Vagina (tissue), 2 donors: ENCODE measurements at regions not wholly inside any gene's neighbourhood (a gene's known extent, or its start where the extent isn't known, plus 50 kb on each side); places are given as distances from the start of the nearest gene placed in this dataset.

Experiments used
- DNase-seq, 2 donors: peaks; one replicate each; pipeline ENCODE4 v3.0.0-alpha.2; 2017; ENCODE audit errors: extremely low spot score in 2 of 2
- H3K27ac ChIP-seq: fragments of 200-600 bp; sonication (generic); one replicate; pipeline ENCODE4 v1.5.1; 2019
- H3K27me3 ChIP-seq: fragments of 200-600 bp; sonication (generic); one replicate; pipeline ENCODE4 v1.5.1; 2019
- H3K36me3 ChIP-seq, 2 donors: fragments of 200-600 bp; sonication (generic); one replicate each; pipeline ENCODE4 v1.5.1; 2017 to 2019
- H3K4me1 ChIP-seq: fragments of 200-600 bp; sonication (generic); one replicate; pipeline ENCODE4 v1.5.1; 2019
- H3K4me3 ChIP-seq, 2 donors: fragments of 200-600 bp; sonication (generic); 1 replicate in 1 of 2; 2 replicates in 1 of 2; pipeline ENCODE4 v1.5.1; 2016 to 2019
- H3K9me3 ChIP-seq: fragments of 200-600 bp; sonication (generic); one replicate; pipeline ENCODE4 v1.5.1; 2019
- CTCF ChIP-seq, 3 experiments: fragments of 450-650 bp in 2 of 3; fragments of 200-600 bp in 1 of 3; sonication (generic) in 1 of 3; IDR thresholded peaks; one replicate each; pipeline ENCODE4 v1.5.1; 2017 to 2019; ENCODE audit warnings: antibody characterized with exemption in 3 of 3, mild to moderate bottlenecking in 2 of 3, moderate library complexity in 2 of 3
- POLR2A ChIP-seq, 2 donors: fragments of 450-650 bp; IDR thresholded peaks; one replicate each; pipeline ENCODE4 v1.6.1; 2017; ENCODE audit warnings: antibody characterized with exemption in 2 of 2, mild to moderate bottlenecking in 2 of 2, moderate library complexity in 2 of 2
- POLR2AphosphoS5 ChIP-seq, 2 donors: sonication (generic); formaldehyde crosslinking; IDR thresholded peaks; one replicate each; pipeline ENCODE4 v1.9.0; 2017; ENCODE audit warnings: antibody characterized with exemption in 2 of 2, mild to moderate bottlenecking in 2 of 2, low read depth in 1 of 2; ENCODE audit not compliant: insufficient read depth in 1 of 2
- intact Hi-C: fragments of 100-400 bp; cut with DNase I; formaldehyde crosslinking; loops from one replicate; pipeline ENCODE4 v1.15.1; 2023

GRCh38 chr1:188427642-188428041 lies 1598.9 kb downstream of the PLA2G4A start:
- H3K4me3 ChIP-seq, result no peak overlapping the region
- H3K4me1 ChIP-seq, result no peaks in the 10 kb centered on the region
- no peaks in the 10 kb centered on the region for H3K36me3 ChIP-seq
- intact Hi-C loops, result no loop called here
- H3K9me3 ChIP-seq, result no peaks in the 10 kb centered on the region
- no peak overlapping the region for H3K27ac ChIP-seq
- no peaks in the 10 kb centered on the region for H3K27me3 ChIP-seq
- TF ChIP-seq CTCF (IDR thresholded peaks at IDR 0.05) (no peak), POLR2A (IDR thresholded peaks at IDR 0.05) (no peak), POLR2AphosphoS5 (IDR thresholded peaks at IDR 0.05; ENCODE audit: insufficient read depth in 1 of 2, low read depth in 1 of 2) (no peak)
- no peak for DNase-seq

DNA sequence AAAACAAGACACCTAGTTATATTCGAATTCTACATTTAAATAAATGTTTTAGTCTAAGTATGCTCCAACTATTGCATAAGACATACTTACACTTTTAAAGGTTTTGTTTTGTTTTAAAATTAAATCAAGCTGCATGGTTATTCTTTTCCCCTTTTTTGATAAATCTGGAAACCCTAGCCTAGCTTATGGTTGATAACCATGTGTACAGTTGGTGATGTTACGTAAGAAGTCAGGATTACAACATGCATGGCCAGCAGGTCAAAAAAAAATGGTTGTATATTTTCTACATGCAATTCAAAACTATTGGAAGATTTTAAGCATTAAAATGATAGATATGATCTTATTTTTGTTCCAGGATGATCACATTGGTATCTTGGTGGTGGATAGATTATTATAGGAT lies 1600.6 kb downstream of the PLA2G4A start:
- intact Hi-C loops, result no loop called here
- no peaks in the 10 kb centered on the region for H3K36me3 ChIP-seq
- no peaks in the 10 kb centered on the region for H3K4me1 ChIP-seq
- no peaks in the 10 kb centered on the region for H3K9me3 ChIP-seq
- TF ChIP-seq CTCF (IDR thresholded peaks at IDR 0.05) (no peak), POLR2A (IDR thresholded peaks at IDR 0.05) (no peak), POLR2AphosphoS5 (IDR thresholded peaks at IDR 0.05; ENCODE audit: insufficient read depth in 1 of 2, low read depth in 1 of 2) (no peak)
- no peak overlapping the region for H3K4me3 ChIP-seq
- H3K27me3 ChIP-seq, result no peaks in the 10 kb centered on the region
- no peak overlapping the region for H3K27ac ChIP-seq
- no peak for DNase-seq

DNA sequence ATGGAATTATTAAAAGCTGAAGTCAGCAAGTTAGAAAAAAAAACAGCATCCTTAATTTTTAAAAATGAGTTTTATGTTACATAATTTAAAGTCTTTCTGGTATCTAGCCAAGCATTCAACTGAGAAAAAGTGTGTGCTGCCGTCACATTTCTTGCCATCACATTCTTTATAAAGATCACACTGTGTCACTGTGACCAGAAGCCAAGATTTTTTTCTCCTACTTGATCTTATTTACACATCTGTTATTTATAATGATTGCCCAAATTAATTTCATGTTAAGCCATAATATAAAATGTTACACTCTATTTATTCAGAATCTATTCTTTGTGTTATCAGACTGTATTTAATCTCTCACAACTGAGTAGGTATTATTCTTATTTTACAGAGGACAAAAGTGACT lies 1603.7 kb downstream of the PLA2G4A start:
- TF ChIP-seq CTCF (IDR thresholded peaks at IDR 0.05) (no peak), POLR2A (IDR thresholded peaks at IDR 0.05) (no peak), POLR2AphosphoS5 (IDR thresholded peaks at IDR 0.05; ENCODE audit: insufficient read depth in 1 of 2, low read depth in 1 of 2) (no peak)
- no peak for DNase-seq

GRCh38 chr1:188433425-188433824 lies 1604.7 kb downstream of the PLA2G4A start:
- TF ChIP-seq CTCF (IDR thresholded peaks at IDR 0.05), result no peak
- no peak for TF ChIP-seq POLR2AphosphoS5 (IDR thresholded peaks at IDR 0.05; ENCODE audit: insufficient read depth in 1 of 2, low read depth in 1 of 2)
- no peak for TF ChIP-seq POLR2A (IDR thresholded peaks at IDR 0.05)
- H3K27ac ChIP-seq, result no peak overlapping the region
- intact Hi-C loops, result no loop called here
- H3K9me3 ChIP-seq, result no peaks in the 10 kb centered on the region
- no peak overlapping the region for H3K4me3 ChIP-seq
- H3K4me1 ChIP-seq, result no peaks in the 10 kb centered on the region
- H3K36me3 ChIP-seq, result no peaks in the 10 kb centered on the region
- no peaks in the 10 kb centered on the region for H3K27me3 ChIP-seq
- no peak for DNase-seq

More for the DNA sequence above, 1603.7 kb downstream of the PLA2G4A start:
- Histone ChIP-seq H3K9me3 (no peaks in the 10 kb centered on the region), H3K27ac (no peak overlapping the region), H3K27me3 (no peaks in the 10 kb centered on the region), H3K4me1 (no peaks in the 10 kb centered on the region), H3K4me3 (no peak overlapping the region), H3K36me3 (no peaks in the 10 kb centered on the region)
- intact Hi-C loops, result no loop called here

- intact Hi-C loops, result no loop called here
- TF ChIP-seq POLR2A (IDR thresholded peaks at IDR 0.05) (no peak), CTCF (IDR thresholded peaks at IDR 0.05) (no peak), POLR2AphosphoS5 (IDR thresholded peaks at IDR 0.05; ENCODE audit: insufficient read depth in 1 of 2, low read depth in 1 of 2) (no peak)
- no peaks in the 10 kb centered on the region for H3K27me3 ChIP-seq
- no peak overlapping the region for H3K4me3 ChIP-seq
- no peak overlapping the region for H3K27ac ChIP-seq
- H3K4me1 ChIP-seq, result no peaks in the 10 kb centered on the region
- no peaks in the 10 kb centered on the region for H3K9me3 ChIP-seq
- DNase-seq, result no peak
- no peaks in the 10 kb centered on the region for H3K36me3 ChIP-seq
These were observed 1615.8 kb downstream of the PLA2G4A start for GRCh38 chr1:188444526-188444925.
